Stimulated activated CD4-positive, alpha-beta T cell treated with anti-CD3 and anti-CD28 coated beads, Interleukin-1b, Interleukin-23, amount 100 ng/mL, for 1 hour (primary cell): ENCODE measurements at regions not wholly inside any gene's neighbourhood (a gene's known extent, or its start where the extent isn't known, plus 50 kb on each side); places are given as distances from the start of the nearest gene placed in this dataset.

ENCODE experiments used
- DNase-seq, 2 donors: peaks; one replicate each; pipeline ENCODE4 v3.0.0-alpha.2; 2020; ENCODE audit warnings: low read depth in 2 of 2

DNA sequence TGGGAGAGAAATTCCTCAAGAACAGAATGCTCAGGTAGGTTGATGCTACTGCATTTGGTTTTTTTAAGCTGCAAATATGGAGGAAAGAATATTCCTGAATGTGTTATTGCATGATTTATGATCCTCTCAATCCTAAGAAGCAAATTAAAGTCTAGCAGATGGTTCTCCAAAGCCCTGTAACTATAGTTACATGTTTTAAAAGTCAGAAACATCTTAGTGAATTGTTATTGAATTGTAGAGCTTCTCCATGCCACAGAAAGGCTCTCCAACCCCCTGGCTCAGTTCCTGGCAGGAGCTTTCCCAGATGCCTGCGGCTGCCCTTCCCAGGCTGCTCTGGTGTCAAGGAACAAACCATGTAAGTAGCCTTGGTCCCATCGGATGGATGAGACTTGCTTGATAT, 227.8 kb upstream of the GATB start:
- DNase-seq = no peak

DNA sequence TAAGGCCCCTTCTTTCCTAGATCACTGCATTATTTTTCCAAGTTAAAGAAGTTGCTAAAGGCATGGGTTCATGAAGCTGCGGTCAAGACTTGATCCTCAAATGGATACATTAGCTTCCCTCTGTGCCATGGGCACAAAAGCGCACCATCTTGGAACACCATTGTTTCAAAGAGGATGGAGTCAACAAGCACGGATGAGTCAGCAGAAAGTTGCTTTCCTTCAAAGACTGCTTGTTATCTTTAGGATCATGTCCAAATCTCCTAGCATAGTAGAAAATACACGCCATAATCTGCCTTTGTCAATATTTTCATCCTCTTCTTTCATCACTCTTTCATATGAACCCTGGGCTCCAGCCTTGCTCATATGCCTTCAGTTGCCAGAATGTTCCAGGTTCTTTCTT, 226.8 kb upstream of the GATB start:
- no peak for DNase-seq

DNA sequence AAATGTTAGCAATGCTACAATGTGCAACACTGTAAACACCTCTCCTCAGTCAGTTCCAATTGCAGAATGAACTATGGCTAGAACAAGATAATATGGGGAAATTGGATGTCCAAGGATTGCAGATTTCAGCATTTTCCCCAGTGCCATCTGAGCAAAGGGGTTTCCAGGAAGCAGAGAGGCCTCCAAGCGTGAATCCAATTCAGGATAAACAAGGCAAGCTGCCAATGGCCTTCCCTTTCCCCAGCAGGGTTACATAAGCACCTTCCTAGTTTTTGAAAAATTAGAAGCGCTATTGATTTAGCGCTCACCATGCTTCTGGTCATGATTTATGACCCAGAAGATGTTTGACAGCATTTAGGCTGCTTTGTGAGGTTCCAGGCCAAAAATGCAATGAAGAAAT, 223.0 kb upstream of the GATB start:
- DNase-seq = no peak

DNA sequence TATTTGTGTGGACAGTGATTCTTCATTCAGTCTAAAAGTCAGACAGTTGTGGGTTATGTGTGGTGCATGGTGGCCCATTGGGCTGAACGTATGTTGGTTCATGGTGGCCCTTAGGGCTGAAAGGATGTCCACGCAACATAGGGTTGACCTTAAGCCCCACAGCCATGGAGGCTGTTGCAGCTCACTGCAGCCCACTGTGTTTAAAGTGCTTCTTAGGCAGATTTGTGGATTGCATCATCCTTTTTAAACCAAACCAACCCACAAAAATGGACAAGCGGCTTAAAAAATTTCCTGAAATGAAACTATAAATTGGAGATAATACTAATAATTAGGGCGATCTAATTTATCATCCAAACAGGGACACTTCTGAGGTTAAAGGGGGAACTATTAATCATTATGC, 219.0 kb upstream of the GATB start:
- DNase-seq = no peak

DNA sequence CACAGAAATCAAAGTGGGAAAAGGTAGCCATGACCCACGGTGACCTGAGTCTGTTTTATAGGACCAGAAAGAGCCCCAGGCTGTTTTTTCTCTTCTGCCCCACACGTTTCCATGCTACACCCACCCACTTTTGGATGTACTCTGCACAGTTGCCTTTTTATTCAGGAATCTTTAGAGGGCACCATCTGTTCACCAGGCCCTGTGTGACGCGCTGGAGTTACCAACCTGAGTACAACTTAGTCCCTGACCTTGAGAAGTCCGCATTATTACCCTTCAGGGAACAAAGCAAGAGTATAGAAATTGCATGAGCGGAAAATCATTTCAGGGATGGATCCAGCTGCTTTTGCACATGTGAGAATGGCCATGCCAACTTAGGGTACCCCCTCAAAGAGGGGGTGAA, 207.8 kb upstream of the GATB start:
- no peak for DNase-seq

DNA sequence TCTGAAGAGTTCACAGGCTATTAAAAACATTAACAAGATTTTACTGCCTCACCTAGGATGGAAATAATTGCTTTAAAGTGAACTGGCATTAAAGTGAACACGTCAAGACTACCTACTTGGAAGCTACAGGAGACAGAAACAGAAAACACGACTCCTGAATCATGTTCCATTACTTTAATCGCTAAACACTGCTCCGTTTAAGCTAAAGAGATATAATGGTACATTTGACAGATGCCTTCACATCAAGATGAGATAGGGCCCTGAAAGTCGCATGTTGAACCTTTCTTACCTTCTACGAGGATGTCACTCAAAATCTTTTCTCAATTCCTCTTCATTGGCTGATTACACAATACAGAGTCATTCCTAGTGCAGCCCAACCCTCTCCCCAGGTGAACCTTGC, 206.3 kb upstream of the GATB start:
- no peak for DNase-seq

DNA sequence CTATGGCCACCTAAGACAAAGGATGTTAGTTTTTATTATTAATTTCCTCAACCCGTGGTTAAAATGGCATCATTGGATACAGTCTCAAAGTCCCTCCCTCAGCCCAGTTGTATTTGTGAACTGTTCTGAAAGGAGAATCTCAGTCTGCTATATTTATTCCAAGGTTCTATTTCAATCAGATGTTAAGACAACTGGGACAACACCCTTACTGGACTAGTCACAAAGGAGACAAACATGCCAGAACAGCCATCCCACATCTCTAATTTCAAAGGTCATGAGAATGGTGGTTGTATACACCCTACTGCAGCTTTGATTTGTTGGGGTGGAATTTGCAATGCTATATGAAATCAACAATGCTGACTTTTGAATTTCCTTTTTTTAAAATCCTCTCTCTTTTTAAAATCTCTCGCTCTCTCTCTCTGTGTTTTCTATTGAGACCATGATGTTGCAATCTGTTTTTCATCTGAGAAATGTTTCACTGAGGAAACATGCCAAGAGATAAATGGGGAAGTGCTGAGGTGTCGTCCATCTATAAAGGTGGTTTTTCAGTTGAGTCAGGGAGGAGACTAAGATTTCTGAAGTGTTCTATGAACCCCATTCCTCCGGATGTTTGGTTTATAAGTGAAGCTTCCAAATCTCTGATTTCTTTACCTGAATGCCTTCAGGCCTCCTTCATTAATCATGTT, 201.5 kb upstream of the GATB start:
- DNase-seq = no peak

DNA sequence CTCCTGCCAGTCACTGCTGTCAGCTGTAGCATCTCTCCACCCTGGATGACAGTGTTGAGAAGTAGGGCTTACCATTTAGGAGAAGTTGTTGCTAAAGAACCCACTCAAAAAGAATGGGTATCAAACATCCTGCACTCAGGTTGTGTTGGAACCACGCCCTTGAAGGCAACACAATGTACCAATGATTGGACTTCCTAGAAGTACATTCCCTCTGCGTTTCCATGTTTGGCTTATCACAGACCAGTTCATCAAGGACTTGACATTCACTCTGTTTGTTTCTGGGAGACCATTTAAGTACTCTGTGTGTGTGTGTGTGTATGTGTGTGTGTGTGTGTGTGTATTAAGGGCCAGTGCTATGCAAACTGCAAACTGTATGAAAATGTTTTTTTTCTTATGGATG, 200.6 kb upstream of the GATB start:
- DNase-seq = no peak

DNA sequence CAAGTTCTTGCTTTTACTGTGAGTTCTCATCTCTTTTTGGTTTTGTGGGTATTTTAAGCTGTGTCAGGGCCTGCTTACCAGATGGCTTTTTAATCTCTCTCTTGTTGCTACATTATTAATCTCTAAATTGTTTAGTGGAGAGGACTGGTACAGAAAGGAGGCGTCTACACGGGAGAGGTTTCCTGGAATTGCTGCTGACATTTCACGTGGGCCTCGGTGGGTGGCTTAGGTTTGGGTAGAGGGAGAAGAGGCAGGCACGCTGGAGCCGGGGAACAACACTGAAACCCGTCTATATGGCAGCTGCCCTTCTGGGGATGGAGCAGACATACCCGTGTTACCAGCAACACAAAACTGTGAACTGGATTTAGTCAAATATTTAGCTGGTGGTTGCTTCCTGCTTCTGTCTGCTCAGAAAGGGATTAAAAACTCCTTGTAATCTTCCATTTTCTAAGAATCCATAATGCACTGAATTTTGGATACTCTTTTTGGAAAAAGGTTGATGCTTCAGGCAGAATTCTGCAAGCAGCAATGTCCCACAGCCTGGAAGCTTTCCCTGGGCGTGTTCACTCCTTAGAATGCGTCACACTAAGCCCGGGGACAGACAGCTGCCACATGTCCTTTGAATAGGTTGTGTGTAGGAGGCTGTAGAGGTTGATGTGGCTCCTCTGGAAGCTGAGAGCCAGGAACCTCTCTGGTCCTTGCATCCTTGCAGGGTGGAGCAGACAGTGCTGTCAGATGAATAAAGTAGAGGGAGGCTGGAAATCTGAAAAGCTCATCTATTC, 199.8 kb upstream of the GATB start:
- DNase-seq = no peak

DNA sequence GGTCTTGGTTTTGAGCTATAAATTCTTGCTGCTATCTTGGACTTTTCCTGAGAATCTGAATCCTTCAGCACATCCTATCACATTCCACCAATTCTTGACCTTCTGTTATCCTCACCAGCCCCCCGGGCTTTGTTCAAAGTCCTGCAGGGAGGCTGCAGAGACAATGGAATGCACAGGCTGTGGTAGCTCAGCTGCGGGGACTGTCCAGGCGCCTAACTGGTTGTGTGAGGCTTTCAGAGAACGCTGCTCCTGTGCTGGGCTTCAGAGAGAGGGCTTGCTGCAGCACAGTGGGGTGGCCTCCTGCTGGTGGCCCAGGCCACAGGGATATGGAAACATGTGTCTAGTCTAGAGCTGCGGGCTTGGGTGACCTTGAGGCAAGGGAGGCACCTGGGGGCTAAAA, 196.3 kb upstream of the GATB start:
- DNase-seq = no peak

DNA sequence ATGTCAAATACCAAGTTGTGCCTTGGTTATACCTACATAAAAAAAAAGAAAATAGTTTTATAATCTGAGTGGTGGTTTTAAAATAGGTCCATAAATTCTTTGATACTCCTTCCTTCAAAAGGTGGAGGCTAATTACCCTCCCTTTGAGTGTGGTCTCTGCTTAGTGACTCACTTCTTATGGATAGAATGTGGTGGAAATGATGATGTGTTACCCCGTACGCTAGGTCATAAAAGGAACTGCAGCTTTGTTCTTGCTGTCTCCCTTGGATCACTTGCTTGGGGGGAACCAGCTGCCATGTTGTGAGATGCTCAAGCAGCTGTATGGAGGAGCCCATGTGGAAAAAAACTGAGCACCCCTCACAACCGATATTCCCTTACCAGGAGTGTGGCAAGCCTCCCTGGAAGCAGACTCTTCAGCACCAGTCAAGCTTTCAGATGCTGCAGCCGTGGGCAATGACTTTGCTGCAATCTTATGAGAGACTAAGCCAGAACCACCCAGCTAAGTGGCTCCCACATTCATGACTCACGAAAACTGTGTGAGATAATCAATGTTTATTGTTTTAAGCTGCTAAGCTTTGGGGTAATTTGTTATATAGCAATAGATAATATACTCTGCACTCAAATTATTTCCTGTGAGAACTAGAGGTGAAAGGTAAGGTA, 195.0 kb upstream of the GATB start:
- no peak for DNase-seq

DNA sequence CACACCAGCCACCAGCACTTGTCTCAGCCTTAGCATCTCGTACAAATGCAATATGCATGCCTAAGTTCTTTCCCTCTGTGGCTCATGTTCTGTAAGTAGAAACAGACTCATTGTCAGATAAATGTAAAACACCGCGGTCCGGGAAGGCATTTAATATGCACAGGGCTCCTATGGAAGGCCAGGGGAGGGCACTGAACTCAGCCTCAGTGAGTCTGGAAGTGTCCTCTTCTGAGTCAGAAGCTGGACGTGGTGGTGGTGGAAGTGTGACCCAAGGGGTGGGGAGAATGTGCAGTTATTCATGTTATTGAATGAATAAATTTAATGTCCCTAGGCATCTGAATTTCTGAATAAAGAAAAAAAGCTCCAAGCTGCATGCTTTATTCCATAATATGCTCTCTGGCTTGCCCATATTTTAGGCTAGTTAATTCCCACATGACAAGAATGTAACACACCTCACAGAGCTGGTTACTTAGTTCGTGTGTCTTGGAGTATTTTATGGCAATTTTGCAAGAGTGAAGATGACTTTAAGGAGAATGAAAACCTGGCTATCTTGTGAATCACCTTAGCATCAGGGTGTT, 193.1 kb upstream of the GATB start:
- DNase-seq = no peak

DNA sequence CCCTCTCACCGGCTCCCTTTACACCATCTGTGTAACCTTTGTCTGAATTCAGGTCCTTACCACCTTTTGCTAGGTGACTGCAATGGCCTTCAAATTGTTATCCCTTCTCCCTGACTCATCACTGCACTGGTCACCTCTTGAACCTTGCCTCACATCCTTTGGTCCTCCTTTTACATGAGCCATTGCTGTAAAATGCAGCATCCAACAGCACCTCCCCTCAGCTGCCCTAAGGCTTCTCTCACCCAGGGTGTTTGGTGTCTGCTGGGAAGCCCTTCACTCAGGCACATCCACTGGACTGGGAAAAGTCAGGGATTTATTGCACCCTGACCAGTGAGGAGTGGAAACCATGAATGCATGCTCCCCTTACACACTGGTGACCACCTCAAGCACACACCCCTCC, 192.5 kb upstream of the GATB start:
- DNase-seq = no peak

DNA sequence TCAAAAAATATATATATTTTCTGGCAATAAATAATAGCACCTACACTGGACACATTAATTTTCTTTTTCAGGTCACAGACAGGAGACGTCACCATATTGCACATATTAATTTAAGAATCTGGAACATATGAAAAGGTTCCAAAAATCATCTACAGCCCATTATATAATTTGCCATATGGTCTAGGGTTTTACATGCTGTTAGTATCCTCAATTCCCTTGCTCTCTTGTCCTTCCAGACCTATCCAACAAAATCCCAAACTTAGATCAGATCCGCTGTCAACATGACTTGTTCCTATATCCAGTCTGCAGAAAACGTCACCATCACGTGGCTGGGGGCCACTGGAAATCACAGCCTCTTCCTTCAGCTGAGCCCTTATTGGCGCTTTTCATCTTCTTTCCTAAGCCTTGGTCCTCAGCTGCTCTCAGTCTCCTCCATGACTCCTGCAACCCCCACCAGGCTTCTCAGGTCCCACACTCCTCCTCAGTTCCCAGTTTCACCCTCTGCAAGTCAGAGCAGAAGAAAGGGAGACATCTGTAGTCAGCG, 192.0 kb upstream of the GATB start:
- DNase-seq = no peak

DNA sequence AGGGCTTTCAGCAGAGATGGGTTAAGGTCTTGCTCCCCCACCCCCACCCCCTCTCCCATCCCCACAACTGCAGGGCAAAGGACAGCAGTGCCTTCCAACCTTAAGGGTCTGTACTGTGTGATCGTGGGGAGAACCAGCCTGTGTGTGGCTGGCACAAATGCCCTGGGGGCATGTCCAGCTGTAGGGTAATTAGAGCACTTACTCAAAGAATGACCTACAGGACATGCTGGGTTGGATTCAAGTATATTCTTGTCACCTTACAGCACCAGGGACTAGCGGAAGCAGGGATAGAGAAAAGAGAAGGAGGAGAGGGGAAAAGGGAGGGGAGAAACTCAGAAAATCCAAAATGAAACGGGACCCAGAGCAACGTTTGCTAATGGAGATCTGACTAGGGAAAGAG, 191.3 kb upstream of the GATB start:
- DNase-seq = no peak

DNA sequence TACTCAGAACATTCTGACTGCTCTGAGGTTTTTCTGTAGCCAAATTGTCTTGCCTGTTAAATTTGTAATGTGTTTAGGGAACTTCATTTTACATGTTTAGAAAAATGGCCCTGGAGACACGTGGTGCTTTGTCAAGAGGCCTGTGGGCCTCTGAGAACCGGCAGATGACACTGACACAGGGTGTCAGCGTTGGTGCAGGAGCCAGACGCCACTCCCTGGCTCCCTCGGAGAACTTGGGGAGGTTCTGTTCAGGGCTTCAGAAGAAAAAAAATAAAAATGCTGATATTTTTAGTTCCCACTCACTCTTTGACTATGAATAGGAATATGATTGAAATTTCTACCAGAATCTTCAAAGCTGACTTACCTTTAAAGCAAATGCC, 190.9 kb upstream of the GATB start:
- no peak for DNase-seq

DNA sequence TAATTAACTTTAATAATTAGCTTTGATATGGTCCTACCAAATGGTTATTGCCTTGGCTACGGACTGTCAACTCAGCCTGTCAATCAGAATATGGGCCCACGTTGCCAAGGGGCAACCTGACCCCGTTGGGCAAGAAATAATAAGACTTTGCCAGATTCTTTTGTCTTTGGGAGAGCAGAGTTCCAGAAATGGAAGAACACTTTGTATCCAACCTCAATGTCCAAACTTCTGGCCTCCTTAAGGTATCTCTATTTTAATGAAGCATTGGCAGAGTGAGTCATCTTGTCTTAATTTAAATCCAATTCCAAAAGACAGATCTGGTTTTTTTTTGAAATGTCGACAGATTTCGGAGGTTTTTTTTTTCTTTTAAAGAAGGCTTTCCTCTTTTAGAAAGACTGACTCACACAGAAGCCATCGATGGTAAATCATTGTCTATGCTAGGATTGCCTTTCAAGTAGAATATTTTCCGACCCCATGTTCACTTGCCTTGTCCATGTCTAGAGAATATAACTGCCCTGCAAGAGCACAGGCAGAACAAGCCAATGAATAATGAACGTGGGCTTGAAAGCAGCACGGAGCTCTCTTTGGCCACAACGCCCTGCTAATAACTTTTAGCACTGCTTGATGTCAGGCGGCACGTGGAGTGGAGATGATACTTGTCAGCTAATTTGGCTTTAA, 190.3 kb upstream of the GATB start:
- no peak for DNase-seq

DNA sequence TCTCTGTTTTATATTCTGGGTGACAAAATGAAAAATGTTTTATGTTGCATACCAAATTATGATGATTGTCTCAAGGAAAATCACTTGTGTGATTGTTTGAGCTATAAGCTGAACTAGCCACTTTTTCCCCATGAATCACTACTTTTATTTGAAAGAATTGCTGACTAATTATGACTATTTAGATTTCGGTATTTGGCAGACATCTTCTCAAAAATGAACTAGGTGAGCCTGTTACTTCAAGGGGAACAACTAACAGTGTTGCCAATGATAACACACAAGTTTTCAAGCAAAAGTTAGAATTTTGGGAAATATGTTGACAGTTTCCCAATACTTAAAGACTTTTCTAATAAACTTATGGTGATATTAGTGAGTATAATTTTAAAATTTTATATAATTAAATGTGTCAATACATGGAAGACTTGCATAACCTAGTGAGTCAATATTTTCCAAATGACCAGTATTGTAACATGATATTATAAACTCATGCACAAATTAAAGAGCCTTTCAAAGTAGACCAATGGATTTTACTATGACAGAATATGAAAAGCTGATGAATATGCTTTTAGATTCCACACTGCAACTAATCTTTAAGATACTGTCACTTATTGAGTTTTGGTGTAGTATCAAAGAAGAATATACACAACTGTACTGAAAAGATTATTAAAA, 187.7 kb upstream of the GATB start:
- DNase-seq = no peak

DNA sequence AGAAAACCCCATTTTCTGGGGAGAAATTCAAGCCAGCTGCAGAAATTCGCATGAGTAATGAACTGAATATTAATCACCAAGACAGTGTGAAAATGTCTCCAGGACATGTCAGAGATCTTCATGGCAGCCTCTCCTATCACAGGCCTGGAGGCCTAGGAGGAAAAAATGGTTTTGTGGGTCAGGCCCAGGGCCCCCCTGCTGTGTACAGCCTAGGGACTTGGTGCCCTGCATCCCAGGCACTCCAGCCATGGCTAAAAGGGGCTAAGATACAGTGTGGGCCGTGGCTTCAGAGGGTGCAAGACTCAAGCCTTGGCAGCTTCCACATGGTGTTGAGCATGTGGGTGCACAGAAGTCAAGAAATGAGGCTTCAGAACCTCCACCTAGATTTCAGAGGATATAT, 185.9 kb upstream of the GATB start:
- DNase-seq = no peak

DNA sequence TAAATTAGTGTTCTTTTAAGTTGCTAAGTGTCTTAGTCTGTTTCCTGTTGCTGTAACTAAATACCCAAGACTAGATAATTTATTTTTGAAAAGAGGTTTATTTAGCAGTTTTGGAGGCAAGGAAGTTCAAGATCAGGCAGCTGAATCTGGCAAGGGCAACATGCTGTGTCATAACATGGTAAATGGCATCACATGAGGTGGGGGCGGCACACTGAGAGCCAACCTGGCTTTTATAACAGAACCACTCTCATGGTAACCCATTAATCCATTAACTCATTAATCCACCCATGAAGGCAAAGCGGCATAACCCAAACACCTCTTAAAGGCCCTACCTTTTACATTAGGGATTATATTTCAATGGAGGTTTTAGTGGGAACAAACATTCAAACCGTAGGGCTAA, 182.2 kb upstream of the GATB start:
- no peak for DNase-seq

DNA sequence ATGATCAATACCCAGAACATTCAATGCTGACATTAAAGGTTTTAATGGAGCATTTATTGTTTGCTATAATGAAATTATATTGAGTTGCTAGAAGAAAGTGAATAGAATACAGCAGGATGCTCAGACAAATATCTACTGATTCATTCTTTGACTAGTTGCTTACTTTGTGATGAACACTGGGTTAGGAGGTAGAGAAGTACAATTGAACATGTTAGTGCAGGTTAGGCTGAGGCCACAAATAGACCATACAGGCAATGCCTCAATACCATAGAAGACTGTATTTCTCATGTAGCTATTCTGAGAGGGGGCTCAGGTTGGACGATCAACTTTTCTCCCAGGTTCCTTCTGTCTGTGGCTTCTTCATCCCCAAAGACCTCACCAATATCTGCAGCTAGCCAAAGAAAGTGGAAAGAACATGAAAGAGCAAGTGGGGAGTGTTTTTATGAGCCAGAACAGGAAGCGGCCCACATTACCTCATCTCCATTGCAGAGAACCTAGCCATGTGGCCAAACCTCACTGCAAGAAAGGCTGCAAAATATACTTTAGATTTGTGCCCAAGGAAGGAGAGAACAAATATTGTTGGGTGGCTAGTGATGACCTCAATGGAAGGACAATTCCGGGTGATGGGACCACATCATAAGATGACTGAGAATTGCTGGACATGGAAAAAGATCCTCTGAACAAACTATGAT, 180.3 kb upstream of the GATB start:
- DNase-seq = no peak
